Endothelial cell of hepatic sinusoid (primary cell): ENCODE measurements at regions not wholly inside any gene's neighbourhood (a gene's known extent, or its start where the extent isn't known, plus 50 kb on each side); places are given as distances from the start of the nearest gene placed in this dataset.

ENCODE experiments used
- in situ Hi-C: cut with HindIII; loops from 2 replicates; pipeline ENCODE4 v1.10.0; 2017; ENCODE audit warnings: low sequenced_read_pairs

GRCh38 chr1:209427277-209427676 is 156.2 kb upstream of the CAMK1G start:
- in situ Hi-C loops: loop anchor here (5.0 kb wide), 1 partner anchor 50 kb away; no protein-coding TSS in a partner anchor

- in situ Hi-C loops: loop anchor here (5.0 kb wide), 1 partner anchor 49 kb away; no protein-coding TSS in a partner anchor
These were observed 155.7 kb upstream of the CAMK1G start for GRCh38 chr1:209427811-209428210.

DNA sequence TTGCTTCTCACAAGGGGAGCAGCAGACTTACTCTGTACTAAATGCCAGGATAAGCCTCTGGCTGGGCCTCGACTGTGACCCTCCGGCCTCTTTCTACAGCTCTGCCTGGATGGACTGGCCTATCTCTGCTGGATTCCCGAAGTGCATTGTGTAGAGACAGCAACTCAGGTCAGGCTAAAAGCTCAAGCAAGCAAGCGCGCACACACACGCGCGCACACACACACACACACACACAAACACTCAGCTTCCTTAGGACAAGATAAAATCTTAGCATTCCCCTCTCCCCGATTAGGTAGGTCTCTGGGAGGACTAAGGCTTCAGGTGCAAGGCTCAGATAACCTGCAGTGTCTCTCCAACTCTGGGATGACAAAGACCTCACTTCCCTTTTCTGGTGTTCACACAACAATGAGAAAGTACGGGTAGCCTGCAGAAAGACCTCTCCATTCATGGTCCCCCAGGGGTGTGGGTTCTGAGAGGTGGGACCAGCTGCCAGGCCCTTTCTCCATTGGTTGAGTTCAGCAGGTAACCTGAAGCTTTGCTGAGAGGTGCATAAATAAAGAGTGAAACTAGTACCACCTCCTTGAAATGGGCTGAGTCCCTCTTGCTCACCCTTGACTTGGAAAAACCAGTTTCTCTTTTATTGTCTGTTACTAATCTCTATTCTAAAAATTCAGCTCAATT is 155.1 kb upstream of the CAMK1G start:
- in situ Hi-C loops: loop anchor here (5.0 kb wide), 1 partner anchor 49 kb away; no protein-coding TSS in a partner anchor

DNA sequence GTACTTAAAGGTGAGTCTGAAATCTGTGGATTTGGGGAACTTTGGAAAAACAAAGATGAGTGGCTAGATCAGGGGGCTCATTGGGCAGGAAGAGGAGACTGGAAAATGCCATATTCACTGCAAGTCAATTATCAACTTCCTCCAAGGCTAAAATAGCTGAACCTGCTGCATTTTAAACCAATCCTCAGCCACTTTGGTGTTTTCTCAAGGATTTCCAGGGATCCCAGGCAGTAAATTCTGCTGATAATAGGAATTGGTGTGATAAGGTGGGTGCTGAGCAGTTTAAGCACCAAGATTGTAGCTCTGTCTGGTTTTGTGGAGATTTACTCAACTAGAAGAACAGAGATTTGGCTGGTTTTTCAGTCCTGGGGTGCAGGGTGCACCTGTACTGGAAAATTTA is 153.9 kb upstream of the CAMK1G start:
- in situ Hi-C loops: loop anchor here (5.0 kb wide), 1 partner anchor 48 kb away; no protein-coding TSS in a partner anchor

DNA sequence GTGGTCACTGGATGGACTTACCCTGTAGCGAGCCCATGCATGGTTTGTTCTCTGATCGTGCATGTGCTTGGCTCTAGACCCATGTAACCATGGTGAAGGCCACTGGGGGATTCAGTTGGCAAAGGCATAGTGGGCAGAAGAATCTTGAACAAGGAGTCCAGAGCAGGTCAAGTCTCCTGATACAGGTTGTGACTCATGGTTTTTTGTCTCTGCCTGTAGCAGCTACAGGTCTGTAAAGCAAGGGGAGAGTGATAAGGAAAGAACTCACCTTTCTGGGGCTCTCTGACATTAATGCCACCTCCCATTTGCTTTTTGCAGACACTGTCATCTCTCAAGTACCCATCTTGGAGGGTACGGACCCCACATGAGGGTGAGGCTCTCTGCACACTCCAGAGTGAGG is 153.4 kb upstream of the CAMK1G start:
- in situ Hi-C loops: no loop called here

DNA sequence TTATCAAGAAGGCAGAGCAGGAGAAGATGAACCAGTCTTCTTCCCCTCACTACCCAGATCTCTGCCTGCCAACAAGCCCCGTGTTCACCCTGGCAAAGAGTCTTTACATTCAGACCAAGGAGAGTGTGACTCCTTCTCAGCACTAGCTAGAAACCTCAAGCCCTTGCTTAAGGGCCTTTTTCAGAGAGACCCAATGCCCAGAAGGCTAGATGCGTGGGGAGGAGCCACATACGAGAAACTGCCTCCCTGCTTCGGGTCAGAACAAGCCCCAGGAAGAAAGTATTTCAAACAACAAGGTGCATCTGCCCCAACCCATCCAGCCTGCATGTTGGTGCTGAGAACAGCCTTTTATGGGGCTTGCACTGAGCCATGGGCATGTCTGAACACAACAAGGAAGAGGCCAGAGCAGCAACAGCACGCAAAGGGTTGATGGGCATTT is 152.7 kb upstream of the CAMK1G start:
- in situ Hi-C loops: no loop called here

DNA sequence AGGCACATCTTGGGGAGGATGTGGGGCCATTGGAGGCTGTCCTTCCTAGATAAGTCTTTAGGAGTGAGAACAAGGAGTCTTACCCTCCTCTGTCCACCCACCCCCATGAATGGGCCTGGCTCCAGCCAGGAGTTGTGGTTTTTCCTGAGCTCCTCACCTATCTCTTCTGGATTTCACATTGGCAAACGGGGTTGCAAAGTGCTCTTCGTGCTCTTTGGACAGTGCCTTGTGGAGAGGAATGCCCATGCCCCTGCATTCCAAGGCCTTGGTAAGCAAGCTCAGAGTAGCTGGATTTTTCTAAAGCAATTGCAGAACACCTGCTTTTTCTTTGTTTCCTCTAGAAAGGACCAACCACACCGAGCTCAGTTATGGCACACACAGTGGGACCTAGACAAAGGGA is 152.1 kb upstream of the CAMK1G start:
- in situ Hi-C loops: no loop called here

DNA sequence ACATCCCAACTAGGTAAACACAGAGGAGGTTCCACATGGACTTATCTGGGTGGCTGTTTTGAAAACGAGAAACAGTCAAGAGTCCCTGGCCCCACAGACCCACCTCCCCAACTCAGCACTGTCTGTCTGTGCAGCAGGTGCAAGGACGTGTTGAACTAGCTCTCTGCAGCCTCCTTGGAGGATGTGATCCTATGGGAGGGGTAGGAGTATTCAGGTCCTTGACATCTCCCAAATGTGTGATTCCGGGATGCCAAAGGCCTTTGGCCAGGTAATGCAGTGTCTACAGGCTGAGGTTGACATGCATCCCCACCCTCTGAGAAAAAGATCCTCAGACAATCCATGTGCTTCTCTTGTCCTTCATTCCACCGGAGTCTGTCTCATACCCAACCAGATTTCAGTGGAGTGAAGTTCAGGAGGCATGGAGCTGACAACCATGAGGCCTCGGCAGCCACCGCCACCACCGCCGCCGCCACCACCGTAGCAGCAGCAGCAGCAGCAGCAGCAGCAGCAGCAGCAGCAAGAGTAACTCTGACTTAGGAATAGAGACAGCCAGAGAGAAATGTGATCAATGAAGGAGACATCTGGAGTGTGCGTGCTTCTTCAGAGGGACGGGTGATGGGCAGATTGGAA is 151.6 kb upstream of the CAMK1G start:
- in situ Hi-C loops: no loop called here

DNA sequence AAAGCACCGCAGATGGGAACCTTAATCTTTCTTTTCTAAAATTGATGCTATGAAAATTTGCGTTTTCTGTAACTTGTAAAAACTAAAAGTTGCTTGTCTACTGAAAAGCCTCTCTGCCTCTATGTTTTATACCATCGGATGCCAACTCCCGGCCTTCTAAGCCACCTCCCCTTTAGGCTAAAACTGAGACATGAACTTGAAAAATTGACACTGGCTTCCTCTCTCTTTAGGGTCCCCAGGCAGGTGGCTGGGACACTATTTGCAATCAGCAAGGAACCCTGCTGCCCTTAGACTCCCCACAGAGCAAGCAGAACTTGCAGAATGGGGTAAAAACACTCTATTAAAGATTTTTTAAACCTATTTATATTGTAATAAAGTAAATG is 151.1 kb upstream of the CAMK1G start:
- in situ Hi-C loops: no loop called here

DNA sequence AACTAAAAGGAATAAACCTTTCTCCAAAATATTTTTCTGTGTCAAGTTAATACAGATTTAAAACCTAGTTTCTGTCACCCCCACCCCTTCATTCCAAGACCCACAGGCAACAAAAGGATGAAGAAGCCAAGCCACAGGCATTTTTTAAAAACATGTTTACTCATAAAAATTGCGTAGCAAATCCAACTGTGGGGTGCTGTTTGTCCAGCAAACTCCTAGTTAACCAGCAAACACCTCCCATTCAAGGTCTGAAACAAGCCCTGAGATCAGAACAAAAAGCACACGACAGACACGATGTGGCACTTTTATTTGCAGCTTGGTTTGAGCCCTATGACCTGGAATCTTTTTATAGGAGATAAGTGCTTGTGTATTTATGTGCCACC is 149.9 kb upstream of the CAMK1G start:
- in situ Hi-C loops: no loop called here

DNA sequence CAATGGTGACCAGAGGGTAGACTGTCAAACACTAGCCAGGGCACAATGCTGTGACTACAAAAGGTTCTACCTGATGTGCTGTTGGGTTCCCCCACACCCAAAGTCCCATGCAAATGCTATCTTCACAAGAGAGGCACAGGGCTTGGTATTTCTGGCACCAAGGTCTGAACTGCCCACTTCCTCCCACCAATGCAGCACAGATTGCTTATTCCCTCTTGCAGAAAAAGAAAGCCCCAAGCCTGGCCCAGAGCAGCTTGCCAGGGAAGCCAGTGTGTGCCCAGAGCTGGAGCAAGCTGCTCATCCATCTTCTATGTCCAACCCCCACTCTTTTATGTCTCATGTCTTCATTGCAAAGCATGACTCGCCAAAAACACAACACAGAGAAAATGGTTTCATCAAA is 149.4 kb upstream of the CAMK1G start:
- in situ Hi-C loops: no loop called here

- in situ Hi-C loops: no loop called here
These were observed 148.8 kb upstream of the CAMK1G start for GRCh38 chr1:209434631-209435217.

- in situ Hi-C loops: no loop called here
These were observed 147.6 kb upstream of the CAMK1G start for GRCh38 chr1:209435654-209436566.

DNA sequence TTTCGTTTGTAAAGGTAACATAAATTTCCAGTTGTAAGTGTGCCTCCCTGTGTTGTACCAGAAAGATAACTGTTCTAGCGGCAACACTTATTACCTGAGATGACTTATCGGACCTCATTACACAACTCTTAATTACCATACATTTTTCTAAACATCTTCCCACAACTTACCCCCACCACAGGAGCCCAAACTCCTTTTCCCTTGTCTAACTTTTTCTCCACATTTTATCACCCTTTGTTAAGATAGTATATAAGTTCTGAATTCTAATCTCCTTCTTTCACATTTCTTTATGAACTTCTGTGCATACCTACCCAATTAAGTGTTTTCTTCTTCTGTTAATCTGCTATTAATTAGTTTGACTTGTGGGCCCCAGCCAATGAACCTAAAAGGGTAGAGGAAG is 143.7 kb upstream of the CAMK1G start:
- in situ Hi-C loops: loop anchor here (10.0 kb wide), 1 partner anchor 195 kb away; no protein-coding TSS in a partner anchor

DNA sequence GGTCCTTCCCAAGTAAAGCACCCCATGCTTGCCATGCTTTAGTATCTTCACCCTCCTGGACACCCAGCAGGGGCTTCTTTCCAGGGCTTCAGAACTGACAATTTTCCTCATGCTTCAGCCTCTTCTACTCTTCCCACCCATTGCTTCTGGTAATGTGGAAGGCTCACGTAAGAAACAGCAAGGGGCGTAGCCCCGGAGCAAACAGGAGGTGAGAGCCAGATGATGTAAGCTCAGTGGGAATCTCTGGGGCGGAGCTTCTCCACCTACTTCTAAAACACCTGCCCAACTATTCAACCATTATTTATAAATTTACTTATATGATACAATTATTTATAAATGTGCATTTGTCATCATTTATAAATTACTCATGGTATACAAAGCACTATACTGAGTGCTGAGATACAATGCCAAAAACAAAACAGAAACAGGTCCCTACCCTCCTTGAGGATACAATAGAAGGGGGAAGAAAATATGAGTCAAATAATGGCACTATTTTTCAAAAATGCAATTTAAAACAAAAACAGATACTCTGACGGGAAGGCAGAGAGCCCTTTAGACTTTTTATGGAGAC is 140.1 kb upstream of the CAMK1G start:
- in situ Hi-C loops: loop anchor here (10.0 kb wide), 1 partner anchor 199 kb away; no protein-coding TSS in a partner anchor

DNA sequence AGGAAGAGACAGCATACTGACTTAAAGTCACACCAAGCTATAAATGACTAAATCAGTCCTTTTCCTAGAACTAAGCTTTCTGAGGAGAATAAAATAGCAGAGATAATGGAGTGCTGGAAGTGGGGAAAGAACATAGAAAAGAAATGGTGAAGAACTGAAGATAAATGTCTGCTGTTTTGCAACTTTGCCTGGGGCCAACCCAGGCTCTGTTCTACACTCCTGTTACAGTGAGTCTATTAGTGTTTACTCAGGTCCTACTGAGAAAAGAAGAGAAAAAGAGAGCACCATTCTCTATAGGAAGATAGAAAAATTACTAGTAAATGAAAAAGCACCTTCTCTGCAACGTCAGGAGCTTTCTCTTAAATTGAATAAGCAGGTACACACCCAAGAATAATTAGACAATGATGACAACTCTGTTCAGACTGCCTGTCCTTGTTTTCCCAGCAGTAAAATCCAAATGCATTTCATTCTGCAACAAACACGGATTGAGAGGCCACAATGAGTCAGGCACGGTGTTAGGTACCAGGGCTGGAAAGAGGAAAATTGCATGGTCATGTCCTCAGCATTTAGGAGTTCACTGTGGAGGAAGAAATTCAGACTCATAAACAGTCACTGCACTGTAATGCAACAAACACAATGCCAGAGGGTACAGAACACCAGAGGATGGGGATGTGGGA is 139.4 kb upstream of the CAMK1G start:
- in situ Hi-C loops: loop anchor here (10.0 kb wide), 1 partner anchor 199 kb away; no protein-coding TSS in a partner anchor

DNA sequence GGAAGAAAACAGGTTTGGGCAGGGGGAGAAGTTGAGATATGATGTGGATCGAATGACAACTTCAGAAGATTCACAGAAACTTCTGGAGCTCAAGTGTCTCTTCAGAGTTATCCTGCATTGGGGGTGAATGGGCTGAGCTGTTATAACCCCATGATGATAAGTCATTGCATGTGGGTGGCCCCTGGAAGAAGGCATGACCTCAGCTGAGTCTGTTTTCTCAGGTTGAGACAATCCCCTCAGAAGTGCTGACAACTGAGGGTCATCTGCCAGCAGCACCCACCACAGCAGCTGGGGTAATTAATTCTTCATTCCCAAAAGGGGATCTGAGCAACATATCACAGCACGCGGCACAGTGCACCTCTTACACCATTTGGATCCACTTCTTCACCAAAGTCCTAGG is 138.6 kb upstream of the CAMK1G start:
- in situ Hi-C loops: loop anchor here (10.0 kb wide), 1 partner anchor 200 kb away; no protein-coding TSS in a partner anchor

GRCh38 chr1:209445576-209445975 is 137.9 kb upstream of the CAMK1G start:
- in situ Hi-C loops: loop anchor here (10.0 kb wide), 1 partner anchor 201 kb away; no protein-coding TSS in a partner anchor

GRCh38 chr1:209446356-209446755 is 137.2 kb upstream of the CAMK1G start:
- in situ Hi-C loops: loop anchor here (10.0 kb wide), 1 partner anchor 202 kb away; no protein-coding TSS in a partner anchor
